ENCODE measurements at regions not wholly inside any gene's neighbourhood (a gene's known extent, or its start where the extent isn't known, plus 50 kb on each side); places are given as distances from the start of the nearest gene placed in this dataset.

GRCh38 chr13:22187329-22187728 is 516.5 kb downstream of the FGF9 start:
- ChIA-PET POLR2A (ENCODE audit: unreplicated experiment) (interaction anchor here (0.6 kb wide), 1 partner anchor 112 kb away, joined by 3 read pairs; no protein-coding TSS in a partner anchor), CTCF (no interaction called here)
- TF ChIP-seq RAD21 (IDR thresholded peaks at IDR 0.05; ENCODE audit: low read length) (peak; percentile 32; the same call in 1 of the 2 replicates), USF2 (IDR thresholded peaks at IDR 0.05; ENCODE audit: low read depth, low read length) (no peak), CTCF (conservative IDR thresholded peaks at IDR 0.05; ENCODE audit: low read depth, low read length) (peak; percentile 31; the same call in 1 of the 2 replicates)
- no peak overlapping the region for H3K14ac ChIP-seq (replicated peaks; ENCODE audit: low read depth, low read length)
- no peaks in the 10 kb centered on the region for H3K9me1 ChIP-seq (ENCODE audit: insufficient read depth, low read length)
- no peaks in the 10 kb centered on the region for H3K4me1 ChIP-seq (ENCODE audit: control insufficient read depth, insufficient read depth, low read length)
- WGBS, 2 experiments (ENCODE audit: extremely low coverage in 2 of 2, insufficient read length in 1 of 2), result no CpG with 5 or more reads among the region's 2 CpGs
- peak; percentile 11 for DNase-seq
- no peak overlapping the region for H2BK120ac ChIP-seq (ENCODE audit: low read depth, low read length)
- 0 out of 2 replicates have a peak overlapping the region, but pooled peaks have one; percentile 38 for H2BK20ac ChIP-seq (ENCODE audit: low read depth, low read length)
- no peak overlapping the region for H2AK5ac ChIP-seq (ENCODE audit: low read depth, low read length)
- H2AK9ac ChIP-seq (replicated peaks; ENCODE audit: low read depth, low read length, poor library complexity), result no peak overlapping the region
- 0 out of 2 replicates have a peak overlapping the region, but pooled peaks have one; percentile 3 for H3K18ac ChIP-seq (ENCODE audit: low read depth, low read length)
- no peak overlapping the region for H2AFZ ChIP-seq (replicated peaks; ENCODE audit: low read length, poor library complexity)
- H2BK5ac ChIP-seq (ENCODE audit: low read depth, low read length, poor library complexity, severe bottlenecking), result no peak overlapping the region
- no peak overlapping the region for H3K56ac ChIP-seq (ENCODE audit: extremely low read depth, insufficient read depth, low read length)
- dilution Hi-C loops (cut with HindIII; ENCODE audit: low sequenced_read_pairs, unreplicated experiment) (no loop called here), intact Hi-C loops (cut with micrococcal nuclease) (loop anchor here (5.0 kb wide), 1 partner anchor 550 kb away; no protein-coding TSS in a partner anchor), in situ Hi-C loops (cut with MboI; ENCODE audit: low sequenced_read_pairs) (no loop called here)
- H3K9me3 ChIP-seq (ENCODE audit: control insufficient read depth, insufficient read depth, low read length), result no peaks in the 10 kb centered on the region
- no peak overlapping the region for H2BK15ac ChIP-seq (ENCODE audit: low read depth, low read length)
- no peak overlapping the region for H3K27ac ChIP-seq (ENCODE audit: insufficient read depth, low read length)
- H3K4me3 ChIP-seq (ENCODE audit: insufficient read depth, low read depth, low read length), result no peak overlapping the region
- no peak overlapping the region for H4K8ac ChIP-seq (ENCODE audit: low read depth in 2 of 2, low read length in 2 of 2)
- H4K91ac ChIP-seq (ENCODE audit: insufficient read depth, low read depth, low read length), result no peak overlapping the region
- H3K4ac ChIP-seq (ENCODE audit: low read depth, low read length), result no peak overlapping the region
- ATAC-seq (ENCODE audit: low read depth), result peak; percentile 44
- H4K5ac ChIP-seq (ENCODE audit: low read depth, low read length), result no peak overlapping the region
- H4K20me1 ChIP-seq (ENCODE audit: insufficient read depth, low read length), result no peaks in the 10 kb centered on the region
- no peak overlapping the region for H3K23ac ChIP-seq (ENCODE audit: low read depth, low read length)
- peaks cover 3% of the 10 kb centered on the region for H3K27me3 ChIP-seq (ENCODE audit: control insufficient read depth, insufficient read depth, low read length)
- no peak overlapping the region for H3K9ac ChIP-seq (ENCODE audit: low read depth, low read length)
- no peaks in the 10 kb centered on the region for H3K36me3 ChIP-seq (ENCODE audit: control insufficient read depth, insufficient read depth, low read length)
- no TSS peak for BruUV-seq (replicated peaks)
- H3K79me1 ChIP-seq (ENCODE audit: low read depth in 1 of 2, low read length in 2 of 2), result no peaks in the 10 kb centered on the region
- H3K4me2 ChIP-seq (ENCODE audit: low read depth, low read length), result no peak overlapping the region
